Activated CD4-positive, alpha-beta T cell treated with anti-CD3 and anti-CD28 coated beads, Interleukin-2, amount 10 ng/mL, durations not matched to agents 7 days and 5 days (primary cell): ENCODE measurements at regions not wholly inside any gene's neighbourhood (a gene's known extent, or its start where the extent isn't known, plus 50 kb on each side); places are given as distances from the start of the nearest gene placed in this dataset.
A peak's percentile ranks its signal among the peaks of the same experiment; 100 is the strongest.

ENCODE experiments used
- CTCF ChIA-PET: fragments of 350-600 bp; sonication (Branson Sonifier 250); formaldehyde crosslinking; loops from one replicate; lab custom pipeline; 2021; ENCODE audit warnings: antibody characterized with exemption; lab: Charles Lee
- POLR2A ChIA-PET: fragments of 350-600 bp; sonication (Branson Sonifier 250); formaldehyde crosslinking; loops from one replicate; lab custom pipeline; 2021; ENCODE audit warnings: antibody characterized with exemption; lab: Charles Lee
- DNase-seq: peaks from one replicate; pipeline ENCODE4 v3.0.0-alpha.2; 2020
- H3K27ac Mint-ChIP-seq: one replicate; pipeline ENCODE4 v1.8.0; 2021; ENCODE audit warnings: mild to moderate bottlenecking, moderate library complexity, mixed read lengths
- H3K27me3 Mint-ChIP-seq: one replicate; pipeline ENCODE4 v1.8.0; 2021; ENCODE audit warnings: mixed read lengths
- H3K36me3 Mint-ChIP-seq: one replicate; pipeline ENCODE4 v1.8.0; 2021; ENCODE audit warnings: low read depth, mixed read lengths
- H3K4me1 Mint-ChIP-seq: one replicate; pipeline ENCODE4 v1.8.0; 2021; ENCODE audit warnings: mixed read lengths
- H3K4me3 Mint-ChIP-seq: one replicate; pipeline ENCODE4 v1.8.0; 2021; ENCODE audit warnings: mild to moderate bottlenecking, moderate library complexity, mixed read lengths
- H3K9me3 Mint-ChIP-seq: one replicate; pipeline ENCODE4 v1.8.0; 2021; ENCODE audit warnings: mixed read lengths

- DNase-seq: peak; percentile 29
- Mint-ChIP-seq H3K4me3 (no peak overlapping the region), H3K9me3 (no peaks in the 10 kb centered on the region), H3K27ac (no peak overlapping the region), H3K36me3 (no peaks in the 10 kb centered on the region), H3K27me3 (peaks cover 28% of the 10 kb centered on the region), H3K4me1 (no peaks in the 10 kb centered on the region)
- ChIA-PET CTCF (interaction anchor here (1.1 kb wide), 2 partner anchors 39 to 171 kb away, joined by 3 to 4 read pairs; no protein-coding TSS in a partner anchor), POLR2A (interaction anchor here (0.6 kb wide), 1 partner anchor 289 kb away, joined by 4 read pairs; no protein-coding TSS in a partner anchor)
Measured at GRCh38 chr1:231091831-231092301, 51.8 kb upstream of the FAM89A start.

DNA sequence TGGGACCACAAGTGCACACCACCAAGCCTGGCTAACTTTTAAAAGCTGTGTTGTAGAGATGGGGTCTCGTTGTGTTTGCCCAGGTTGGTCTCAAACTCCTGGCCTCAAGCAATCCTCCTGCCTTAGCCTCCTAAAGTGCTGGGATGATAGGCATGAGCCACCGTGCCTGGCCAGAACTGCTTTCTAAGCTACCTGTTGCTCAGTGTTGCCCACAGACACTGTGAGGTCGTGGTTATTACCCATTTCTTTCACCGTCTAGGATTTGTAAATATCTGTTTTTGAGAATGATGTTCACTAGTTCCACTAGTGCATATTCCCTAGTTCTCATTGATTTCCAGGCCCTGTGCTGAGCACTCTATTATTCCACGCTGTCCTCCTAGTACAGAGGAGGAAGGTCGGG lies 51.4 kb upstream of the FAM89A start:
- POLR2A ChIA-PET: interaction anchor here (0.6 kb wide), 1 partner anchor 289 kb away, joined by 4 read pairs; no protein-coding TSS in a partner anchor
- Mint-ChIP-seq H3K4me1 (no peaks in the 10 kb centered on the region), H3K4me3 (no peak overlapping the region), H3K36me3 (no peaks in the 10 kb centered on the region), H3K27ac (no peak overlapping the region), H3K9me3 (no peaks in the 10 kb centered on the region), H3K27me3 (peaks cover 30% of the 10 kb centered on the region)
- DNase-seq: no peak
- CTCF ChIA-PET: interaction anchor here (1.1 kb wide), 1 partner anchor 171 kb away, joined by 3 read pairs; no protein-coding TSS in a partner anchor
